ENCODE measurements at regions not wholly inside any gene's neighbourhood (a gene's known extent, or its start where the extent isn't known, plus 50 kb on each side); places are given as distances from the start of the nearest gene placed in this dataset.

DNA sequence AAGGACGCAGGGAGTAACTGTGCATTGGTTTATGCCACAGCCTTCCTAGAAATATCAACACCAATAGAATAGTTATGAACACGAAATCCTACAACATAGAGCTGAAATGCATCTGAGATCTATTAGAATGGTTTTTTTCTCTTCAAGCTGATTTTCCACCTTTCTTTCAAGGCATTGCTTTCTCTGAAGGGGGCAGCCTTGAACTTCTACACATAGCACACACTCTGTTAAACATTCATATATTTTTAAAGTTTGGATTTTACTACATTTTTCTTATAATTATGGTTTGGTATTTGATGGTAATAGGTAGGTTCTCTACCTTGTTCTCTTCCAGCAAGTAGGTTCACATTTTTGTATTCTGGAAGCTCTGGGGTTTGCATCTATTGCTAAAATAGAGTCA is 661.8 kb downstream of the SEMA5A start:
- TF ChIP-seq, protein P1, sequence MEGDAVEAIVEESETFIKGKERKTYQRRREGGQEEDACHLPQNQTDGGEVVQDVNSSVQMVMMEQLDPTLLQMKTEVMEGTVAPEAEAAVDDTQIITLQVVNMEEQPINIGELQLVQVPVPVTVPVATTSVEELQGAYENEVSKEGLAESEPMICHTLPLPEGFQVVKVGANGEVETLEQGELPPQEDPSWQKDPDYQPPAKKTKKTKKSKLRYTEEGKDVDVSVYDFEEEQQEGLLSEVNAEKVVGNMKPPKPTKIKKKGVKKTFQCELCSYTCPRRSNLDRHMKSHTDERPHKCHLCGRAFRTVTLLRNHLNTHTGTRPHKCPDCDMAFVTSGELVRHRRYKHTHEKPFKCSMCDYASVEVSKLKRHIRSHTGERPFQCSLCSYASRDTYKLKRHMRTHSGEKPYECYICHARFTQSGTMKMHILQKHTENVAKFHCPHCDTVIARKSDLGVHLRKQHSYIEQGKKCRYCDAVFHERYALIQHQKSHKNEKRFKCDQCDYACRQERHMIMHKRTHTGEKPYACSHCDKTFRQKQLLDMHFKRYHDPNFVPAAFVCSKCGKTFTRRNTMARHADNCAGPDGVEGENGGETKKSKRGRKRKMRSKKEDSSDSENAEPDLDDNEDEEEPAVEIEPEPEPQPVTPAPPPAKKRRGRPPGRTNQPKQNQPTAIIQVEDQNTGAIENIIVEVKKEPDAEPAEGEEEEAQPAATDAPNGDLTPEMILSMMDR (conservative IDR thresholded peaks at IDR 0.05; ENCODE audit: low read length), result peak; percentile 39; the same call in 1 of the 2 replicates
- TF ChIP-seq EZH2phosphoT487 (IDR thresholded peaks at IDR 0.05; ENCODE audit: borderline replicate concordance, low read depth, low read length), result no peak
